HepG2 (cell line): ENCODE measurements at regions not wholly inside any gene's neighbourhood (a gene's known extent, or its start where the extent isn't known, plus 50 kb on each side); places are given as distances from the start of the nearest gene placed in this dataset.

Experiments
- ATAC-seq: fragments of 200-7000 bp; cut with Tn5 transposase; 3 replicates; pipeline ENCODE4 v1.9.1; 2020; ENCODE audit warnings: mild to moderate bottlenecking, moderate library complexity
- BruUV-seq: library from RNA; stranded (reverse); fragments of 400-500 nt; replicated peaks from 2 replicates; lab custom pipeline; 2021; lab: Mats Ljungman, UMichigan
- CTCF ChIA-PET: fragments of 300-600 bp; formaldehyde crosslinking; extraction: SDS; loops from one replicate; lab custom pipeline; 2021; ENCODE audit warnings: low total read pairs, inconsistent platforms, low intra/inter-chr PET ratio; lab: Yijun Ruan, JAX
- POLR2A ChIA-PET: fragments of 350-600 bp; sonication (Branson Sonifier 250); formaldehyde crosslinking; loops from one replicate; lab custom pipeline; 2020; ENCODE audit warnings: antibody characterized with exemption, inconsistent platforms; lab: Yijun Ruan, JAX
- DNase-seq: peaks from one replicate; pipeline ENCODE4 v3.0.0-alpha.2; 2015; ENCODE audit warnings: low spot score
- FAIRE-seq: peaks from 3 replicates; lab custom pipeline; 2011; peaks lifted over from hg19 to GRCh38; lab: Jason Lieb, UNC
- H2AFZ ChIP-seq: one replicate; pipeline ENCODE4 v1.6.1; 2011; ENCODE audit warnings: low read length, inconsistent platforms
- H3K27ac ChIP-seq: fragments of 300-600 bp; 3 replicates; pipeline ENCODE4 v1.8.0; 2011; ENCODE audit warnings: mixed run types, mild to moderate bottlenecking, mixed read lengths, low read length, inconsistent platforms; ENCODE audit not compliant: insufficient read depth; ENCODE audit errors: extremely low read length
- H3K27me3 ChIP-seq, 2 experiments: fragments of 200-600 bp in 1 of 2; 2 replicates in 1 of 2; 3 replicates in 1 of 2; pipeline versions ENCODE4 v1.6.0 to v1.8.0; 2011; ENCODE audit warnings: low read length in 2 of 2, mild to moderate bottlenecking in 2 of 2, moderate library complexity in 2 of 2, inconsistent platforms in 1 of 2; ENCODE audit not compliant: insufficient read depth in 2 of 2, control insufficient read depth in 1 of 2
- H3K36me3 ChIP-seq, 2 experiments: fragments of 200-600 bp in 1 of 2; replicated peaks in 1 of 2; 2 replicates in 1 of 2; 3 replicates in 1 of 2; pipeline versions ENCODE4 v1.5.1 to v1.8.0; 2011; ENCODE audit warnings: low read length in 2 of 2, inconsistent platforms in 1 of 2; ENCODE audit not compliant: insufficient read depth in 2 of 2, control insufficient read depth in 1 of 2
- H3K4me1 ChIP-seq: 2 replicates; pipeline ENCODE4 v1.5.1; 2012; ENCODE audit warnings: low read length, inconsistent platforms; ENCODE audit not compliant: insufficient read depth
- H3K4me2 ChIP-seq: 2 replicates; pipeline ENCODE4 v1.6.0; 2011; ENCODE audit warnings: low read depth, low read length, inconsistent platforms
- H3K4me3 ChIP-seq, 3 experiments: fragments of 200-600 bp in 1 of 3; sonication (generic), shearing (Covaris generic) in 1 of 3; replicated peaks in 1 of 3; 2 replicates each; pipeline ENCODE4 v1.5.1; 2011 to 2016; ENCODE audit warnings: low read length in 3 of 3, inconsistent platforms in 2 of 3, low read depth in 2 of 3, mild to moderate bottlenecking in 2 of 3, control low read depth in 1 of 3, mixed read lengths in 1 of 3; ENCODE audit not compliant: insufficient read depth in 1 of 3
- H3K79me2 ChIP-seq: one replicate; pipeline ENCODE4 v1.6.1; 2011; ENCODE audit warnings: low read length, inconsistent platforms; ENCODE audit not compliant: insufficient read depth
- H3K9ac ChIP-seq: 2 replicates; pipeline ENCODE4 v1.6.0; 2011; ENCODE audit warnings: mild to moderate bottlenecking, low read depth, low read length, inconsistent platforms; ENCODE audit not compliant: insufficient read depth
- H3K9me3 ChIP-seq: 2 replicates; pipeline ENCODE4 v1.5.1; 2012; ENCODE audit warnings: mild to moderate bottlenecking, low read length
- H4K20me1 ChIP-seq: 2 replicates; pipeline ENCODE4 v1.6.0; 2011; ENCODE audit warnings: inconsistent platforms, mild to moderate bottlenecking, low read length, moderate library complexity; ENCODE audit not compliant: insufficient read depth
- BATF2 ChIP-seq: sonication (generic); formaldehyde crosslinking; IDR thresholded peaks from 2 replicates; pipeline ENCODE4 v1.8.0; 2022; ENCODE audit warnings: mild to moderate bottlenecking, missing genetic modification reagents, moderate library complexity
- CEBPB ChIP-seq: IDR thresholded peaks from 2 replicates; pipeline ENCODE4 v1.6.1; 2011; ENCODE audit warnings: low read depth, low read length, improper control_type of control experiment, borderline replicate concordance
- GATA4 ChIP-seq: sonication (generic); IDR thresholded peaks from 2 replicates; pipeline ENCODE4 v1.6.1; 2016; ENCODE audit warnings: antibody characterized with exemption, low read depth, borderline replicate concordance
- KAT2B ChIP-seq: fragments of 150-350 bp; IDR thresholded peaks from 2 replicates; pipeline ENCODE4 v1.6.1; 2014; ENCODE audit warnings: low read depth, low read length, borderline replicate concordance
- KDM6A ChIP-seq: IDR thresholded peaks from 2 replicates; pipeline ENCODE4 v1.6.1; 2016; ENCODE audit warnings: low read depth
- POLR2G ChIP-seq: fragments of 200-400 bp; formaldehyde crosslinking; IDR thresholded peaks from 2 replicates; pipeline ENCODE4 v1.6.1; 2018; ENCODE audit warnings: mild to moderate bottlenecking, low read depth, low read length, moderate library complexity
- SNAPC5 ChIP-seq: sonication (generic); formaldehyde crosslinking; IDR thresholded peaks from 2 replicates; pipeline ENCODE4 v1.8.1; 2023; ENCODE audit warnings: mild to moderate bottlenecking, missing genetic modification reagents, borderline replicate concordance
- SOX13 ChIP-seq, 3 experiments: fragments of 450-650 bp in 1 of 3; sonication (generic) in 1 of 3; formaldehyde crosslinking in 1 of 3; IDR thresholded peaks in 2 of 3; conservative IDR thresholded peaks in 1 of 3; 2 replicates each; pipeline versions ENCODE4 v1.5.0 to v1.6.1; 2016 to 2020; ENCODE audit warnings: antibody characterized with exemption in 1 of 3, mild to moderate bottlenecking in 1 of 3, missing compliant biosample characterization in 1 of 3, missing genetic modification reagents in 1 of 3, moderate library complexity in 1 of 3
- ZBTB33 ChIP-seq: sonication (generic); formaldehyde crosslinking; IDR thresholded peaks from 2 replicates; pipeline ENCODE4 v1.4.0; 2020; ENCODE audit warnings: missing genetic modification reagents
- ZNF598 ChIP-seq: sonication (generic); formaldehyde crosslinking; IDR thresholded peaks from 2 replicates; pipeline ENCODE4 v1.5.1; 2020; ENCODE audit warnings: mild to moderate bottlenecking, missing genetic modification reagents, borderline replicate concordance
- WGBS: methylation state at CpG from one replicate; pipeline ENCODE4 v1.1.6; 2017; ENCODE audit warnings: low lambda C conversion rate; 5-methylcytosine and 5-hydroxymethylcytosine counted together
- in situ Hi-C: cut with HindIII; loops from 2 replicates; pipeline ENCODE4 v1.10.0; 2017; ENCODE audit warnings: low pct_unique_long_range_greater_than_20kb; ENCODE audit not compliant: extremely low pct_ligation_motif_present
- intact Hi-C: fragments of 100-400 bp; cut with micrococcal nuclease; formaldehyde crosslinking; loops from one replicate; pipeline ENCODE4 v1.10.0; 2022; ENCODE audit not compliant: unreplicated experiment

- no peak for TF ChIP-seq GATA4
- no peak for TF ChIP-seq KAT2B
- TF ChIP-seq SNAPC5 (CRISPR knock-in tag): no peak
Measured at GRCh38 chr1:87558921-87559320, 230.2 kb downstream of the LMO4 start (continued).

GRCh38 chr1:87560137-87560536 lies 231.5 kb downstream of the LMO4 start:
- H3K9me3 ChIP-seq: no peaks in the 10 kb centered on the region
- H3K27ac ChIP-seq: no peak overlapping the region
- no peaks in the 10 kb centered on the region for H3K27me3 ChIP-seq
- CTCF ChIA-PET: no interaction called here
- no peaks in the 10 kb centered on the region for H3K79me2 ChIP-seq
- FAIRE-seq: no peak
- H3K4me3 ChIP-seq: no peak overlapping the region
- no peak overlapping the region for H2AFZ ChIP-seq
- no peak overlapping the region for H3K4me2 ChIP-seq
- H3K36me3 ChIP-seq: no peaks in the 10 kb centered on the region
- H4K20me1 ChIP-seq: no peaks in the 10 kb centered on the region
- in situ Hi-C loops (no loop called here), intact Hi-C loops (no loop called here)
- no peak for DNase-seq
- no peaks in the 10 kb centered on the region for H3K4me1 ChIP-seq
- 2% methylated on average over 3 of the region's 3 CpGs for WGBS
- H3K9ac ChIP-seq: no peak overlapping the region
- no peak for ATAC-seq
- no peak for TF ChIP-seq SOX13 (IDR thresholded peaks at IDR 0.05)
- TF ChIP-seq SOX13 (CRISPR knock-in tag; conservative IDR thresholded peaks at IDR 0.05 in 1 of 2, IDR thresholded peaks at IDR 0.05 in 1 of 2): no peak
- TF ChIP-seq CEBPB: no peak
- no peak for TF ChIP-seq BATF2
- TF ChIP-seq POLR2G: no peak
- TF ChIP-seq KDM6A (CRISPR knock-in tag): no peak
- no peak for TF ChIP-seq ZNF598 (CRISPR knock-in tag)
- no peak for TF ChIP-seq ZBTB33
- POLR2A ChIA-PET: no interaction called here
- no TSS peak for BruUV-seq
